ENCODE measurements at regions not wholly inside any gene's neighbourhood (a gene's known extent, or its start where the extent isn't known, plus 50 kb on each side); places are given as distances from the start of the nearest gene placed in this dataset.

- Histone ChIP-seq H3K4me2 (ENCODE audit: low read length) (no peak overlapping the region), H3K27me3 (ENCODE audit: insufficient read depth, low read length) (no peaks in the 10 kb centered on the region), H2AFZ (ENCODE audit: low read depth, low read length, poor library complexity, severe bottlenecking) (no peak overlapping the region), H3K79me2 (ENCODE audit: insufficient read depth, low read length) (no peaks in the 10 kb centered on the region), H3K9me3 (ENCODE audit: control insufficient read depth in 1 of 2, insufficient read depth in 1 of 2, low read depth in 1 of 2, low read length in 2 of 2) (no peaks in the 10 kb centered on the region), H3K4me1 (ENCODE audit: control insufficient read depth in 1 of 2, insufficient read depth in 2 of 2, low read length in 2 of 2) (peaks cover 10 to 15% of the 10 kb centered on the region in 2 experiments), H3K4me3 (replicated peaks in 1 of 2; ENCODE audit: low read depth in 1 of 2, low read length in 2 of 2) (no peak overlapping the region), H3K27ac (ENCODE audit: low read depth, low read length) (no peak overlapping the region), H3K36me3 (ENCODE audit: control insufficient read depth in 1 of 2, insufficient read depth in 2 of 2, low read length in 2 of 2) (no peaks in the 10 kb centered on the region), H3K9me2 (ENCODE audit: insufficient read depth) (no peaks in the 10 kb centered on the region), H4K20me1 (ENCODE audit: insufficient read depth) (no peaks in the 10 kb centered on the region), H3K9ac (ENCODE audit: low read length) (no peak overlapping the region)
- no peak for ATAC-seq
- ChIA-PET CTCF (no interaction called here), POLR2A (no interaction called here), RAD21 (ENCODE audit: low non-redundant PET in 1 of 2, low total read pairs in 2 of 2, uncharacterized antibody in 2 of 2, unreplicated experiment in 2 of 2) (no interaction called here)
- DNase-seq (ENCODE audit: low read depth, low spot score), result no peak
- TF ChIP-seq CEBPB (IDR thresholded peaks at IDR 0.05; ENCODE audit: low read depth) (no peak), EGR1 (IDR thresholded peaks at IDR 0.05; ENCODE audit: low read depth) (no peak), ZFX (IDR thresholded peaks at IDR 0.05) (no peak), CBX3 (IDR thresholded peaks at IDR 0.05; ENCODE audit: low read depth) (no peak), EZH2 (IDR thresholded peaks at IDR 0.05) (no peak), ELF1 (IDR thresholded peaks at IDR 0.05; ENCODE audit: borderline replicate concordance, low read depth) (no peak), ATF3 (IDR thresholded peaks at IDR 0.05) (no peak), ZNF274 (IDR thresholded peaks at IDR 0.05; ENCODE audit: low read depth, low read length) (no peak)
- intact Hi-C loops (cut with micrococcal nuclease), result no loop called here
- BruUV-seq (replicated peaks), result no TSS peak
Measured at GRCh38 chr5:124642151-124642550, 104.3 kb downstream of the ZNF608 start.

- ChIA-PET POLR2A (no interaction called here), CTCF (no interaction called here), RAD21 (ENCODE audit: low non-redundant PET in 1 of 2, low total read pairs in 2 of 2, uncharacterized antibody in 2 of 2, unreplicated experiment in 2 of 2) (no interaction called here)
- no peaks in the 10 kb centered on the region for H3K36me3 ChIP-seq (ENCODE audit: control insufficient read depth in 1 of 2, insufficient read depth in 2 of 2, low read length in 2 of 2)
- DNase-seq (ENCODE audit: low read depth, low spot score) (no peak), ATAC-seq (no peak)
- H2AFZ ChIP-seq (ENCODE audit: low read depth, low read length, poor library complexity, severe bottlenecking), result no peak overlapping the region
- no peak for TF ChIP-seq FOSL1 (IDR thresholded peaks at IDR 0.05; ENCODE audit: low read depth)
- TF ChIP-seq CBX3 (IDR thresholded peaks at IDR 0.05; ENCODE audit: low read depth), result no peak
- TF ChIP-seq YY1 (IDR thresholded peaks at IDR 0.05; ENCODE audit: extremely low read depth, insufficient replicate concordance, low read depth, low read length), result no peak
- no peak for TF ChIP-seq ATF3 (IDR thresholded peaks at IDR 0.05)
- TF ChIP-seq ZBTB33 (IDR thresholded peaks at IDR 0.05; ENCODE audit: extremely low read depth, insufficient replicate concordance, low read length), result no peak
- TF ChIP-seq SIN3A (IDR thresholded peaks at IDR 0.05; ENCODE audit: low read depth), result no peak
- no peak for TF ChIP-seq JUND (IDR thresholded peaks at IDR 0.05)
- TF ChIP-seq CEBPB (IDR thresholded peaks at IDR 0.05; ENCODE audit: low read depth), result no peak
- TF ChIP-seq CTCF (IDR thresholded peaks at IDR 0.05 in 2 of 3, conservative IDR thresholded peaks at IDR 0.05 in 1 of 3; ENCODE audit: borderline replicate concordance in 1 of 3, insufficient read depth in 1 of 3, low read depth in 2 of 3, low read length in 2 of 3), result no peak
- no peak for TF ChIP-seq ZFX (IDR thresholded peaks at IDR 0.05)
- TF ChIP-seq SP1 (IDR thresholded peaks at IDR 0.05; ENCODE audit: low read depth), result no peak
- no peak for TF ChIP-seq EZH2phosphoT487 (IDR thresholded peaks at IDR 0.05; ENCODE audit: borderline replicate concordance)
- TF ChIP-seq EGR1 (IDR thresholded peaks at IDR 0.05; ENCODE audit: low read depth), result no peak
- no peak for TF ChIP-seq POLR2A (IDR thresholded peaks at IDR 0.05; ENCODE audit: borderline replicate concordance, extremely low read depth, insufficient read depth, insufficient read length)
- H3K9me3 ChIP-seq (ENCODE audit: control insufficient read depth in 1 of 2, insufficient read depth in 1 of 2, low read depth in 1 of 2, low read length in 2 of 2), result no peaks in the 10 kb centered on the region
- no peaks in the 10 kb centered on the region for H4K20me1 ChIP-seq (ENCODE audit: insufficient read depth)
- H3K4me3 ChIP-seq (replicated peaks in 1 of 2; ENCODE audit: low read depth in 1 of 2, low read length in 2 of 2), result no peak overlapping the region
- no peaks in the 10 kb centered on the region for H3K79me2 ChIP-seq (ENCODE audit: insufficient read depth, low read length)
- no peak overlapping the region for H3K27ac ChIP-seq (ENCODE audit: low read depth, low read length)
- H3K9ac ChIP-seq (ENCODE audit: low read length), result no peak overlapping the region
- intact Hi-C loops (cut with micrococcal nuclease), result no loop called here
- no peaks in the 10 kb centered on the region for H3K9me2 ChIP-seq (ENCODE audit: insufficient read depth)
- BruUV-seq (replicated peaks), result no TSS peak
- no peak overlapping the region for H3K4me2 ChIP-seq (ENCODE audit: low read length)
- no peaks in the 10 kb centered on the region for H3K27me3 ChIP-seq (ENCODE audit: insufficient read depth, low read length)
- H3K4me1 ChIP-seq (ENCODE audit: control insufficient read depth in 1 of 2, insufficient read depth in 2 of 2, low read length in 2 of 2), result peaks cover 10 to 15% of the 10 kb centered on the region in 2 experiments
Measured at GRCh38 chr5:124641154-124641792, 105.2 kb downstream of the ZNF608 start.

Data from HCT116 (cell line).